Peyer's patch (tissue), 4 donors: ENCODE measurements at regions not wholly inside any gene's neighbourhood (a gene's known extent, or its start where the extent isn't known, plus 50 kb on each side); places are given as distances from the start of the nearest gene placed in this dataset.
"Not testable (repeated sequence)": the region's sequence is repeated elsewhere in the genome, so short reads cannot be mapped to it uniquely, and the experiment has no call there.

Experiments
- DNase-seq, 3 donors: peaks; one replicate each; pipeline ENCODE4 v3.0.0-alpha.2; 2017 to 2019
- H3K27ac ChIP-seq, 4 donors: fragments of 200-600 bp; sonication (generic); one replicate each; pipeline ENCODE4 v1.5.1; 2016 to 2019
- H3K27me3 ChIP-seq, 2 donors: fragments of 200-600 bp; sonication (generic); one replicate each; pipeline ENCODE4 v1.5.1; 2019
- H3K36me3 ChIP-seq, 3 donors: fragments of 200-600 bp; sonication (generic); one replicate each; pipeline ENCODE4 v1.5.1; 2016 to 2019
- H3K4me1 ChIP-seq, 4 donors: fragments of 200-600 bp; sonication (generic); one replicate each; pipeline ENCODE4 v1.5.1; 2016 to 2019
- H3K4me3 ChIP-seq, 4 donors: fragments of 200-600 bp; sonication (generic); 1 replicate in 3 of 4; 2 replicates in 1 of 4; pipeline ENCODE4 v1.5.1; 2016 to 2019; ENCODE audit warnings: mild to moderate bottlenecking in 1 of 4
- H3K9me3 ChIP-seq, 4 donors: fragments of 200-600 bp; sonication (generic); one replicate each; pipeline ENCODE4 v1.5.1; 2016 to 2019; ENCODE audit warnings: mild to moderate bottlenecking in 1 of 4
- POLR2A ChIP-seq, 2 donors: fragments of 450-650 bp; IDR thresholded peaks; one replicate each; pipeline ENCODE4 v1.5.1; 2017; ENCODE audit warnings: antibody characterized with exemption in 2 of 2, mild to moderate bottlenecking in 2 of 2, moderate library complexity in 2 of 2
- TF ChIP-seq, protein P1 (sequence below), 6 experiments: fragments of 450-650 bp in 4 of 6; fragments of 200-600 bp in 2 of 6; sonication (generic) in 1 of 6; IDR thresholded peaks; one replicate each; pipeline ENCODE4 v1.5.1; 2017 to 2019; ENCODE audit warnings: antibody characterized with exemption in 6 of 6, mild to moderate bottlenecking in 3 of 6, moderate library complexity in 1 of 6

DNA sequence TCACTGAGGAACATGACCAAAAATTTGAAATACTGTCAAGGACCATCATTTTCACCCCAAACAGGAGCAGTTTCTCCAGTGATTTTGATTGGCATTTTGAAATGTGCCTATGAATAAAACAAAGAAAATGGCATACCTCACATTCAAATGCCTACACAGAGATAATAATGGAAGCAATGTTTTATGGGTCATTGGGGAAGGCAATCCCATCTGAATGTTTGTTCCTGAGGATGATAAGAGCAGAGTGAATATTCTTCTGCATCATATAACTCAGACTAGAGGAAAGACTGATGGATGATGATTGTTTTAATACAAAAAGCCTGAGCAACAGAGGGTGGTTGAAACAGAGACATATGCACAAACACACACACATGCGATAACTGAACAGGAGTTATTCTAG lies 2749.9 kb downstream of the PCDH9 start:
- no peak overlapping the region for H3K4me3 ChIP-seq
- TF ChIP-seq POLR2A (IDR thresholded peaks at IDR 0.05): no peak
- TF ChIP-seq, protein P1, sequence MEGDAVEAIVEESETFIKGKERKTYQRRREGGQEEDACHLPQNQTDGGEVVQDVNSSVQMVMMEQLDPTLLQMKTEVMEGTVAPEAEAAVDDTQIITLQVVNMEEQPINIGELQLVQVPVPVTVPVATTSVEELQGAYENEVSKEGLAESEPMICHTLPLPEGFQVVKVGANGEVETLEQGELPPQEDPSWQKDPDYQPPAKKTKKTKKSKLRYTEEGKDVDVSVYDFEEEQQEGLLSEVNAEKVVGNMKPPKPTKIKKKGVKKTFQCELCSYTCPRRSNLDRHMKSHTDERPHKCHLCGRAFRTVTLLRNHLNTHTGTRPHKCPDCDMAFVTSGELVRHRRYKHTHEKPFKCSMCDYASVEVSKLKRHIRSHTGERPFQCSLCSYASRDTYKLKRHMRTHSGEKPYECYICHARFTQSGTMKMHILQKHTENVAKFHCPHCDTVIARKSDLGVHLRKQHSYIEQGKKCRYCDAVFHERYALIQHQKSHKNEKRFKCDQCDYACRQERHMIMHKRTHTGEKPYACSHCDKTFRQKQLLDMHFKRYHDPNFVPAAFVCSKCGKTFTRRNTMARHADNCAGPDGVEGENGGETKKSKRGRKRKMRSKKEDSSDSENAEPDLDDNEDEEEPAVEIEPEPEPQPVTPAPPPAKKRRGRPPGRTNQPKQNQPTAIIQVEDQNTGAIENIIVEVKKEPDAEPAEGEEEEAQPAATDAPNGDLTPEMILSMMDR (IDR thresholded peaks at IDR 0.05): no peak
- no peak for DNase-seq
- H3K36me3 ChIP-seq: no peaks in the 10 kb centered on the region
- no peaks in the 10 kb centered on the region for H3K9me3 ChIP-seq
- no peaks in the 10 kb centered on the region for H3K4me1 ChIP-seq
- no peaks in the 10 kb centered on the region for H3K27me3 ChIP-seq
- no peak overlapping the region for H3K27ac ChIP-seq

DNA sequence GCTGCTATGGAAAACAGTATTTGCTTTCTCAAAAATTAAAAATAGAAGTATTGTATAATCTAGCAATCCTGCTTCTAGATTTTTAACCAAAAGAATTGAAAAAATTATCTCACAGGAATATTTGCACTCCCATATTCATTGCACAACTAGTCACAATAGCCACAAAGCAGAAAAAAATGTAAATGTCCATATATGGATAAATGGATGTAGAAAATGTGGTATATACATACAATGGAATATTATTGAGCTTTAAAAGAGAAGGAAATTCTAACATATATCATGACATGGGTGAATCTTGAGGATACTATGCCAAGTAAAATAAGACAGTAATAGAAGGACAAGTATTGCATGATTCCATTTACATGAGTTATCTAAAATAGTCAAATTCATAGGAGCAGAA lies 2753.0 kb downstream of the PCDH9 start:
- TF ChIP-seq, protein P1 (IDR thresholded peaks at IDR 0.05): no peak
- TF ChIP-seq POLR2A (IDR thresholded peaks at IDR 0.05): no peak
- no peak for DNase-seq

GRCh38 chr13:64476041-64476568 lies 2754.0 kb downstream of the PCDH9 start:
- not testable (repeated sequence) for H3K27ac ChIP-seq

More for the DNA sequence above, 2753.0 kb downstream of the PCDH9 start:
- H3K9me3 ChIP-seq: no peaks in the 10 kb centered on the region
- no peak overlapping the region for H3K4me3 ChIP-seq
- no peaks in the 10 kb centered on the region for H3K4me1 ChIP-seq
- no peaks in the 10 kb centered on the region for H3K36me3 ChIP-seq
- H3K27ac ChIP-seq: no peak overlapping the region
- no peaks in the 10 kb centered on the region for H3K27me3 ChIP-seq

GRCh38 chr13:64471916-64472315 lies 2758.2 kb downstream of the PCDH9 start:
- no peak for DNase-seq
- TF ChIP-seq, protein P1 (IDR thresholded peaks at IDR 0.05): no peak
- TF ChIP-seq POLR2A (IDR thresholded peaks at IDR 0.05): no peak
- no peaks in the 10 kb centered on the region for H3K9me3 ChIP-seq

More at GRCh38 chr13:64476041-64476568, 2754.0 kb downstream of the PCDH9 start:
- H3K27me3 ChIP-seq, H3K4me3 ChIP-seq, H3K9me3 ChIP-seq, DNase-seq, H3K36me3 ChIP-seq, H3K4me1 ChIP-seq: not testable (repeated sequence)

DNA sequence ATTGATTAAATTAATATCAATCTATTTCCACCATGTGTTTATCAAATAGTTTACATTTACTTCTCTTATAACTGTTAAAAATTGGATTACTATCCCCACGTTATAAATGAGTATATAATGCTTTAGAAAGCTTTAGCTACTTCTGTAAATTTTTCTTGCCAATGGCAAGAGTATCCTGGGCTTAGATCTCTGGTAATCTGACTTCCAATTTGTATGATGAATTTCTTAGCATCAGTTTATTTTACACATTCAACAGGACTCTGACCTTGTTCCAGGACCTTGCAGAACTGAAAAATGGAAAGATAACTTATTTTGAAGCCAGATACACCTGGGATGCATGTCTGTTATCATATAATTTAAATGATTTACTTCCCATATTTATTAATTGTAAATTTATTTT lies 2759.4 kb downstream of the PCDH9 start:
- DNase-seq: no peak
- Histone ChIP-seq H3K4me3 (no peak overlapping the region), H3K4me1 (no peaks in the 10 kb centered on the region), H3K36me3 (no peaks in the 10 kb centered on the region), H3K27me3 (no peaks in the 10 kb centered on the region), H3K9me3 (no peaks in the 10 kb centered on the region), H3K27ac (no peak overlapping the region)
- no peak for TF ChIP-seq POLR2A (IDR thresholded peaks at IDR 0.05)
- TF ChIP-seq, protein P1 (IDR thresholded peaks at IDR 0.05): no peak

More at GRCh38 chr13:64471916-64472315, 2758.2 kb downstream of the PCDH9 start:
- Histone ChIP-seq H3K4me3 (no peak overlapping the region), H3K4me1 (no peaks in the 10 kb centered on the region), H3K27ac (no peak overlapping the region), H3K27me3 (no peaks in the 10 kb centered on the region), H3K36me3 (no peaks in the 10 kb centered on the region)

DNA sequence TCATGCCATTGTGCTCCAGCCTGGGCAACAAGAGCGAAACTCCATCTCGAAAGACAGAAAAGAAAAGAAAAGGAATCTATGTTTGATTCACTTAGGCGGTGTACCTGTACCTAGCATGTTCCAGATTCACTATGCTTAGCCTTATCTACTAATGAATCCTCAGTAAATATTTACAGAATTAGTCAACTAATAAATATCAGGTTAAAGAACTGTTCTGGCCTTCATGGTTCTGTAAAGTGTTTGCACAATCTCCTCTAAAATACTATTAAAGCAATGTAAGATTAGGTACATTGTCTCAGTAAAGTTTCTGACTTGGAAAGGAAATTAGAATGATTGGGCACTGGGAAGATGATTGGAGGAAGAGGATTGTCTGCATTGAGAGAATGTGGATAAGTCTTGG lies 2770.4 kb downstream of the PCDH9 start:
- H3K4me1 ChIP-seq: no peaks in the 10 kb centered on the region
- H3K27me3 ChIP-seq: no peaks in the 10 kb centered on the region
- H3K27ac ChIP-seq: no peak overlapping the region
- TF ChIP-seq, protein P1 (IDR thresholded peaks at IDR 0.05): no peak
- TF ChIP-seq POLR2A (IDR thresholded peaks at IDR 0.05): no peak
- no peaks in the 10 kb centered on the region for H3K9me3 ChIP-seq
- H3K36me3 ChIP-seq: no peaks in the 10 kb centered on the region
- no peak for DNase-seq
- H3K4me3 ChIP-seq: no peak overlapping the region
